Testis (tissue), 2 donors: ENCODE measurements at regions not wholly inside any gene's neighbourhood (a gene's known extent, or its start where the extent isn't known, plus 50 kb on each side); places are given as distances from the start of the nearest gene placed in this dataset.

ENCODE experiments used
- POLR2A ChIP-seq: fragments of 450-650 bp; IDR thresholded peaks from one replicate; pipeline ENCODE4 v1.6.1; 2017; ENCODE audit warnings: antibody characterized with exemption, mild to moderate bottlenecking, moderate library complexity
- TF ChIP-seq, protein P1 (sequence below), 3 experiments: fragments of 450-650 bp in 2 of 3; fragments of 200-600 bp in 1 of 3; sonication (generic) in 1 of 3; IDR thresholded peaks; one replicate each; pipeline ENCODE4 v1.5.1; 2016 to 2019; ENCODE audit warnings: antibody characterized with exemption in 3 of 3, mild to moderate bottlenecking in 2 of 3, moderate library complexity in 1 of 3

- TF ChIP-seq, protein P1, sequence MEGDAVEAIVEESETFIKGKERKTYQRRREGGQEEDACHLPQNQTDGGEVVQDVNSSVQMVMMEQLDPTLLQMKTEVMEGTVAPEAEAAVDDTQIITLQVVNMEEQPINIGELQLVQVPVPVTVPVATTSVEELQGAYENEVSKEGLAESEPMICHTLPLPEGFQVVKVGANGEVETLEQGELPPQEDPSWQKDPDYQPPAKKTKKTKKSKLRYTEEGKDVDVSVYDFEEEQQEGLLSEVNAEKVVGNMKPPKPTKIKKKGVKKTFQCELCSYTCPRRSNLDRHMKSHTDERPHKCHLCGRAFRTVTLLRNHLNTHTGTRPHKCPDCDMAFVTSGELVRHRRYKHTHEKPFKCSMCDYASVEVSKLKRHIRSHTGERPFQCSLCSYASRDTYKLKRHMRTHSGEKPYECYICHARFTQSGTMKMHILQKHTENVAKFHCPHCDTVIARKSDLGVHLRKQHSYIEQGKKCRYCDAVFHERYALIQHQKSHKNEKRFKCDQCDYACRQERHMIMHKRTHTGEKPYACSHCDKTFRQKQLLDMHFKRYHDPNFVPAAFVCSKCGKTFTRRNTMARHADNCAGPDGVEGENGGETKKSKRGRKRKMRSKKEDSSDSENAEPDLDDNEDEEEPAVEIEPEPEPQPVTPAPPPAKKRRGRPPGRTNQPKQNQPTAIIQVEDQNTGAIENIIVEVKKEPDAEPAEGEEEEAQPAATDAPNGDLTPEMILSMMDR (IDR thresholded peaks at IDR 0.05) = peak; percentile 65 to 76 (median 66)
- no peak for TF ChIP-seq POLR2A
Observed at GRCh38 chr17:15171167-15172047, 93.7 kb downstream of the PMP22 start.
